Activated CD8-positive, alpha-beta T cell treated with anti-CD3 and anti-CD28 coated beads for 36 hours (primary cell): ENCODE measurements at regions not wholly inside any gene's neighbourhood (a gene's known extent, or its start where the extent isn't known, plus 50 kb on each side); places are given as distances from the start of the nearest gene placed in this dataset.

Source experiments
- ATAC-seq: fragments of 200-7000 bp; cut with Tn5 transposase; one replicate; pipeline ENCODE4 v1.10.0; 2021; ENCODE audit warnings: mild to moderate bottlenecking, moderate library complexity
- CTCF ChIA-PET: fragments of 350-600 bp; sonication (Branson Sonifier 250); formaldehyde crosslinking; loops from one replicate; lab custom pipeline; 2021; ENCODE audit warnings: antibody characterized with exemption; lab: Charles Lee
- POLR2A ChIA-PET: fragments of 350-600 bp; sonication (Branson Sonifier 250); formaldehyde crosslinking; loops from one replicate; lab custom pipeline; 2021; ENCODE audit warnings: antibody characterized with exemption; lab: Charles Lee
- DNase-seq: peaks from one replicate; pipeline ENCODE4 v3.0.0-alpha.2; 2020
- H3K27ac Mint-ChIP-seq: one replicate; pipeline ENCODE4 v1.8.0; 2021; ENCODE audit warnings: mild to moderate bottlenecking, mixed read lengths
- H3K27me3 Mint-ChIP-seq: one replicate; pipeline ENCODE4 v1.8.0; 2021; ENCODE audit warnings: mixed read lengths
- H3K36me3 Mint-ChIP-seq: one replicate; pipeline ENCODE4 v1.8.0; 2021; ENCODE audit warnings: low read depth, mixed read lengths
- H3K4me1 Mint-ChIP-seq: one replicate; pipeline ENCODE4 v1.8.0; 2021; ENCODE audit warnings: low read depth, mixed read lengths
- H3K4me3 Mint-ChIP-seq: one replicate; pipeline ENCODE4 v1.8.0; 2021; ENCODE audit warnings: mild to moderate bottlenecking, moderate library complexity, mixed read lengths
- H3K9me3 Mint-ChIP-seq: one replicate; pipeline ENCODE4 v1.8.0; 2021; ENCODE audit warnings: mixed read lengths
- intact Hi-C: fragments of 100-400 bp; cut with micrococcal nuclease; formaldehyde crosslinking; loops from one replicate; pipeline ENCODE4 v1.10.0; 2022
- TF ChIP-seq, protein P1 (sequence below): fragments of 200-600 bp; IDR thresholded peaks from one replicate; pipeline ENCODE4 v1.8.0; 2022; ENCODE audit warnings: antibody characterized with exemption, mild to moderate bottlenecking

DNA sequence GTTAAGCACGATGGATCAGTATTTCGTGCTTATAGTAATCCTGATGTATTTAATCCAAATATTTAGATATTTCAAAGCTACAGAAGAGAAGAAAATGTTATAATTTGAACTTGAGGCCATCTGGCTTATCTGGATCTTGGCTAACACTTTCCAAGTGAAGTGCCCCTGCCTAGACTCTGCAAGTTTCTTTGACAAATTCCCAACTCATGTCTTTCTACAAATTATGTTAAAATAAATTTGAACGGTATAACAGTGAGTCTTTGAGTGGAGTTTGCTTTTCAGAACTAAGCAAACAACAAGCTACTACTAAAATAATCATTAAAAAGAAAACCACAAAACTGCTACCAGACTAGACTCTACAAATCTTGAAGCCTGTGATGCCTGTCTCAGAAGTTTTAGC is 374.4 kb upstream of the PRICKLE1 start:
- ATAC-seq (no peak), DNase-seq (no peak)
- TF ChIP-seq, protein P1, sequence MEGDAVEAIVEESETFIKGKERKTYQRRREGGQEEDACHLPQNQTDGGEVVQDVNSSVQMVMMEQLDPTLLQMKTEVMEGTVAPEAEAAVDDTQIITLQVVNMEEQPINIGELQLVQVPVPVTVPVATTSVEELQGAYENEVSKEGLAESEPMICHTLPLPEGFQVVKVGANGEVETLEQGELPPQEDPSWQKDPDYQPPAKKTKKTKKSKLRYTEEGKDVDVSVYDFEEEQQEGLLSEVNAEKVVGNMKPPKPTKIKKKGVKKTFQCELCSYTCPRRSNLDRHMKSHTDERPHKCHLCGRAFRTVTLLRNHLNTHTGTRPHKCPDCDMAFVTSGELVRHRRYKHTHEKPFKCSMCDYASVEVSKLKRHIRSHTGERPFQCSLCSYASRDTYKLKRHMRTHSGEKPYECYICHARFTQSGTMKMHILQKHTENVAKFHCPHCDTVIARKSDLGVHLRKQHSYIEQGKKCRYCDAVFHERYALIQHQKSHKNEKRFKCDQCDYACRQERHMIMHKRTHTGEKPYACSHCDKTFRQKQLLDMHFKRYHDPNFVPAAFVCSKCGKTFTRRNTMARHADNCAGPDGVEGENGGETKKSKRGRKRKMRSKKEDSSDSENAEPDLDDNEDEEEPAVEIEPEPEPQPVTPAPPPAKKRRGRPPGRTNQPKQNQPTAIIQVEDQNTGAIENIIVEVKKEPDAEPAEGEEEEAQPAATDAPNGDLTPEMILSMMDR = no peak
- CTCF ChIA-PET = no interaction called here
- H3K4me1 Mint-ChIP-seq = no peaks in the 10 kb centered on the region
- POLR2A ChIA-PET = no interaction called here
- no peak overlapping the region for H3K27ac Mint-ChIP-seq
- H3K9me3 Mint-ChIP-seq = no peaks in the 10 kb centered on the region
- H3K27me3 Mint-ChIP-seq = no peaks in the 10 kb centered on the region
- intact Hi-C loops = no loop called here
- no peak overlapping the region for H3K4me3 Mint-ChIP-seq
- H3K36me3 Mint-ChIP-seq = no peaks in the 10 kb centered on the region

DNA sequence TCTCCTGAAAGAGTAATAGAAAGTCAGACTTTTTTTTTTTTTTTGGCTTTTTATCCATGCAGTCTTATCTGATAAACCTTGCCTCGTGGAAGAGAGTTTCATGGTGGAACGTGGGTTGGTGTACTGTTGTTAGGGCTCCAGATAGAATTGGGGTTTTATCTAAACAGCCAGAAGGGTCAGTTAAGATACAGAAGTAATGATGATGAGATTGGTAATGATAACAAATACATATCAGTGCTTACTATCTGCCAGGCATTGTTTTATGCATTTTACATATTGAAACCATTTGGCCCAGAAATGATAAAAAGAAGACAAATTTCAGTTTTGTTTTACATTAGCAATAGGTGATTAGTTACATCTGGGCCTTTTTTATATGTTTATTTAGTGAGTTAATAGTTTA is 372.8 kb upstream of the PRICKLE1 start:
- no peak for DNase-seq
- no peak for ATAC-seq
- ChIA-PET POLR2A (no interaction called here), CTCF (no interaction called here)
- H3K27ac Mint-ChIP-seq = no peak overlapping the region
- no peaks in the 10 kb centered on the region for H3K4me1 Mint-ChIP-seq
- TF ChIP-seq, protein P1 = no peak
- intact Hi-C loops = no loop called here
- H3K27me3 Mint-ChIP-seq = no peaks in the 10 kb centered on the region
- H3K4me3 Mint-ChIP-seq = no peak overlapping the region
- no peaks in the 10 kb centered on the region for H3K36me3 Mint-ChIP-seq
- H3K9me3 Mint-ChIP-seq = no peaks in the 10 kb centered on the region

DNA sequence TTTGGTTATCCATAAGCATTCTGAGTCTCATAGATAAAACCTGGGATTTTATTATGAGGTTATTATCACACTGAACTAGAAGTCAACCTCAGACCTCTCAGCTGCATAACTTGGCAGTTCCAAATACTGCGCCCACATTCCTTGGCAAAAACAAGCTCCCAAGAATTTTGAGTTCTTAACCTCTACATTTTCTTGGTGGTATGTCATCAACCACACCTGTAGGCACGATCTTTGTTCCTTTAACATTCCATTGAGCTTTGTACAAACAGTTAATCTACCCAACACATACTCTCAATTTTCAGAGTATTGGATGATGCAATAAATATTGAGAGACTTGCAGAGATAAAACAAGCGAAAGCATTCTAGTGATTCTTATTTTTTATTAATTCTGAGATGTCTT is 371.8 kb upstream of the PRICKLE1 start:
- H3K9me3 Mint-ChIP-seq = no peaks in the 10 kb centered on the region
- no peak for ATAC-seq
- no peak for DNase-seq
- ChIA-PET POLR2A (no interaction called here), CTCF (no interaction called here)
- no peaks in the 10 kb centered on the region for H3K27me3 Mint-ChIP-seq
- intact Hi-C loops = no loop called here
- no peaks in the 10 kb centered on the region for H3K4me1 Mint-ChIP-seq
- TF ChIP-seq, protein P1 = no peak
- no peak overlapping the region for H3K4me3 Mint-ChIP-seq
- no peak overlapping the region for H3K27ac Mint-ChIP-seq
- H3K36me3 Mint-ChIP-seq = no peaks in the 10 kb centered on the region

DNA sequence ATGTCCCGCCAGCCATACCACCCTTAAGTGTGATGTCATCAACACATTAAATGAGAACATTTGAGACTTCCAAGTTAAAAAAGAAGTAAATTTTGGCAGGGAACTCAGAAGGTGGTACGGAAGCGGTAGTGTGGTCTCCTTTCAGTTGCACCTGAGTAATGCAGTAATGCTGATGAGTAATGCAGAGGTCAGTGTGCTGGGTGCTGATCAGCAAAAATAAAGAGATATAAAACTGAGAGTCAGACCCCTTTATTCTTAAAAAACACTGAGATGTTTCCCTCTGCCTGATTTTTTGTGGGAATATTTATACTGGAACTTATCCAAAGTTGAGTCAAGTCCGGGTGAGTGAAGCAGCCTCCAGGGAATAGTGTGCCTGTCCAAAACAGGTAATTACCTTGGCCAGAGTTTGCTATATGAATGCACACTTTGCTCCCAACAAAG is 370.6 kb upstream of the PRICKLE1 start:
- POLR2A ChIA-PET = no interaction called here
- no peaks in the 10 kb centered on the region for H3K27me3 Mint-ChIP-seq

DNA sequence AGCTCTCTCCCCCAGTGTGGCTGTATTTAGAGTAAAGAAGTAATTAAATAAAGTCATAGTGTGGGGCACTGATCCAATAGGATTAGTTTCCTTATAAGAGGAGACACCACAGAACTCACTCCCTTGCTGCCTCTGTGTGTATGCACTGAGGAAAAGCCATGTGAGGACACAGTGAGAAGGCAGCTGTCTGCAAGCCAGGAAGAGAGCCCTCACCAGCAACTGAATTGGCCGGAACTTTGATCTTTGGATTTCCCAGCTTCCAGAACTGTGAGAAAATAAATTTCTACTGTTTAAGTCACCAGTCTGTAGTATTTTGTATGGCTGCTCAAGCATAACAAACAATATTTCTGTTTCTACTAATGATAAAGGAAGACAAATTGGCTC is 368.7 kb upstream of the PRICKLE1 start:
- H3K36me3 Mint-ChIP-seq = no peaks in the 10 kb centered on the region
- H3K27ac Mint-ChIP-seq = no peak overlapping the region
- ATAC-seq (no peak), DNase-seq (no peak)
- TF ChIP-seq, protein P1 = no peak
- no peak overlapping the region for H3K4me3 Mint-ChIP-seq
- no peaks in the 10 kb centered on the region for H3K27me3 Mint-ChIP-seq
- intact Hi-C loops = no loop called here
- POLR2A ChIA-PET = no interaction called here
- H3K9me3 Mint-ChIP-seq = no peaks in the 10 kb centered on the region
- CTCF ChIA-PET = no interaction called here
- H3K4me1 Mint-ChIP-seq = no peaks in the 10 kb centered on the region

More for the DNA sequence above, 370.6 kb upstream of the PRICKLE1 start:
- intact Hi-C loops = no loop called here
- Mint-ChIP-seq H3K9me3 (no peaks in the 10 kb centered on the region), H3K36me3 (no peaks in the 10 kb centered on the region), H3K27ac (no peak overlapping the region), H3K4me3 (no peak overlapping the region), H3K4me1 (no peaks in the 10 kb centered on the region)
- TF ChIP-seq, protein P1 = no peak
- CTCF ChIA-PET = no interaction called here
- ATAC-seq = no peak
- no peak for DNase-seq
